Loucy (cell line): ENCODE measurements at regions not wholly inside any gene's neighbourhood (a gene's known extent, or its start where the extent isn't known, plus 50 kb on each side); places are given as distances from the start of the nearest gene placed in this dataset.

Source experiments
- CTCF ChIP-seq: fragments of 200-600 bp; sonication (generic); conservative IDR thresholded peaks from 2 replicates; pipeline ENCODE4 v1.5.1; 2014; ENCODE audit warnings: mild to moderate bottlenecking, antibody characterized with exemption, low read length
- EZH2phosphoT487 ChIP-seq: fragments of 200-600 bp; IDR thresholded peaks from 2 replicates; pipeline ENCODE4 v1.6.1; 2018; ENCODE audit warnings: antibody characterized with exemption, mild to moderate bottlenecking, moderate library complexity, borderline replicate concordance

DNA sequence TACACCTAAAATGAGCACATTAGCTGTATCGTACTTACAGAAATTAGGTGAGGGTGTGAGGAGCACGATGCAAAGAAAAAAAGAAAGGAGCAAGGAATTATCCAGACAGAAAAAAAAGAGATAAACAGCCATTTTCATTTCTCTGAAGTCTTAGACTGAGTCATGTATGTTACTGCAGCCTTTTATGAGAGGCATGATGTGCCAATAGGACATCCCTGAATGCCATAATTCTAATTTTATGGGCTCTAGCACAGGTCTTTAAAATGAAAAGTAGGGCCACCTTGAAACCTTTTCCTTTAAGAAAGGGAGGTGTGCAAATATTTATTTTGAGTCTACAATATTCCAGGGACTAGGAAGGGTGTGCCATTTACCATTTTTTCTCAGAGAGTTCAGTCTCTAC is 74.1 kb upstream of the PTPRD start:
- no peak for TF ChIP-seq CTCF
- TF ChIP-seq EZH2phosphoT487 = no peak
